ENCODE measurements at regions not wholly inside any gene's neighbourhood (a gene's known extent, or its start where the extent isn't known, plus 50 kb on each side); places are given as distances from the start of the nearest gene placed in this dataset.

DNA sequence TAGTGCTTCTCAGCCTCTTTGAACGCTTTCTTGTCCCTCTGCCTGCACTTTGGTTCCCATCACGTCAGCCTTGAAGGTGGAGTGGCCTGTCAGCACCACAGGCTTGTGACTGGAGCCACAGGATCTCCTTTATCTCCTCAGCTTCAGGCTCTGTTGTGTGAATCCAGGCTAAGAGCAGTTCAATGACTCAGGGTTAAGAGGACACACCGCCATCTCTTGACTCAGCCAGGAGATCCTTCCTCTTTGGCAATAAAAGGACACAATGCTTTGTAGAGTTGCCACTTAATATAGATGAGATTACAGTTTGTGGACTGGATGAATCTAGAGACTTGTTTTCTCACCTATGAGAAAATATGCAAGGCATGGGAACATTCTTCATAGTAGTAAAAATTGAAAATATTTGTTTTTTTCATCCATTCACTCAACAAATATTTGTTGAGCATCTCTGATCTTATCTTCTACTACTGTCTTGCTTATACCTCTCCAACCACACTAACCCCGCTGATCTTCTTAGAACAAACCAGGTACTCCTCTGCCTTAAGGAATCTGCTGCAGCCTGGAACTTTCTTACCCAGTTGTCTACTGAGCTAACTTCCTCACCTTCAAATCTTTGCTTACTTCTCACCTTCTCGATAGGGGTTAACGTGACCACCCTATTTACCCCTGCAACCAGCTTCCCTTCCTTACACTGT lies 62.3 kb downstream of the UCHL1 start:
- ChIA-PET CTCF (no interaction called here), POLR2A (ENCODE audit: unreplicated experiment) (interaction anchor here (0.6 kb wide), 2 partner anchors 13 to 42 kb away, joined by 3 to 14 read pairs; no protein-coding TSS in a partner anchor)
- TF ChIP-seq EZH2phosphoT487 (IDR thresholded peaks at IDR 0.05; ENCODE audit: borderline replicate concordance, low read length) (no peak), EZH2 (IDR thresholded peaks at IDR 0.05; ENCODE audit: low read length, unreplicated experiment) (no peak)
- TF ChIP-seq, protein P1, sequence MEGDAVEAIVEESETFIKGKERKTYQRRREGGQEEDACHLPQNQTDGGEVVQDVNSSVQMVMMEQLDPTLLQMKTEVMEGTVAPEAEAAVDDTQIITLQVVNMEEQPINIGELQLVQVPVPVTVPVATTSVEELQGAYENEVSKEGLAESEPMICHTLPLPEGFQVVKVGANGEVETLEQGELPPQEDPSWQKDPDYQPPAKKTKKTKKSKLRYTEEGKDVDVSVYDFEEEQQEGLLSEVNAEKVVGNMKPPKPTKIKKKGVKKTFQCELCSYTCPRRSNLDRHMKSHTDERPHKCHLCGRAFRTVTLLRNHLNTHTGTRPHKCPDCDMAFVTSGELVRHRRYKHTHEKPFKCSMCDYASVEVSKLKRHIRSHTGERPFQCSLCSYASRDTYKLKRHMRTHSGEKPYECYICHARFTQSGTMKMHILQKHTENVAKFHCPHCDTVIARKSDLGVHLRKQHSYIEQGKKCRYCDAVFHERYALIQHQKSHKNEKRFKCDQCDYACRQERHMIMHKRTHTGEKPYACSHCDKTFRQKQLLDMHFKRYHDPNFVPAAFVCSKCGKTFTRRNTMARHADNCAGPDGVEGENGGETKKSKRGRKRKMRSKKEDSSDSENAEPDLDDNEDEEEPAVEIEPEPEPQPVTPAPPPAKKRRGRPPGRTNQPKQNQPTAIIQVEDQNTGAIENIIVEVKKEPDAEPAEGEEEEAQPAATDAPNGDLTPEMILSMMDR (conservative IDR thresholded peaks at IDR 0.05; ENCODE audit: low read depth, low read length): no peak
- Histone ChIP-seq H3K79me2 (ENCODE audit: low read length) (no peaks in the 10 kb centered on the region), H3K4me3 (ENCODE audit: low read length) (peak overlapping the region; percentile 31; the same call in 1 of the 2 replicates), H3K9ac (ENCODE audit: low read length) (peak overlapping the region; percentile 87), H2AFZ (ENCODE audit: low read length) (0 out of 2 replicates have a peak overlapping the region, but pooled peaks have one; percentile 33), H3K27ac (ENCODE audit: low read length) (peak overlapping the region; percentile 99), H3F3A (ENCODE audit: low read length, unreplicated experiment) (peaks cover 3% of the 10 kb centered on the region), H3K4me2 (ENCODE audit: low read length) (peak overlapping the region; percentile 72), H3K9me2 (replicated peaks; ENCODE audit: low read length) (no peaks in the 10 kb centered on the region), H4K20me1 (ENCODE audit: low read length) (no peaks in the 10 kb centered on the region), H3K36me3 (ENCODE audit: low read depth, low read length) (no peaks in the 10 kb centered on the region), H3K27me3 (ENCODE audit: low read length) (no peaks in the 10 kb centered on the region), H3K9me3 (ENCODE audit: low read length) (no peaks in the 10 kb centered on the region), H3K4me1 (ENCODE audit: insufficient read depth, low read length) (peaks cover 34% of the 10 kb centered on the region)
- peak; percentile 88 for DNase-seq
- ATAC-seq: peak; percentile 75
- TSS peak; percentile 10 for BruUV-seq (replicated peaks)
- intact Hi-C loops (cut with micrococcal nuclease): loop anchor here (1.0 kb wide), 1 partner anchor 256 kb away; no protein-coding TSS in a partner anchor

DNA sequence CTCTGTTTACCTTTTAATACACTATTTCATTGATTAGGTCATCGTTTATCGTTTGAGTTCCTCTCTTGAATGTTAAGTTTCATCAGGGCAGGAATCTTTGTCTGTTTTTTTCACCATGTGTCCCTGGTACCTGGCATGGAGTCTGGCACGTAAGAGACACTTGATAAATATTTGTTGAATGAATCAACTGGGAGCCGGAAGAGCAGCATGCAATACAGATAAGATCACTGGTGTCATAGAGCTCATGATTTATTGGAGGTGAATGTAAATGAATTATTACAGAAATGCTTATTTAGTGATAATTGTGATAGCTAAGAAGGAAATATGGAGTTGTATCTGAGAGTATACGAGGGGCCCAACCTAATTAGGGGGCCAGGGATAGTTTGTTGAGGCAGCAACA lies 62.8 kb downstream of the UCHL1 start:
- peak overlapping the region; percentile 99 for H3K27ac ChIP-seq (ENCODE audit: low read length)
- intact Hi-C loops (cut with micrococcal nuclease): loop anchor here (1.0 kb wide), 1 partner anchor 256 kb away; no protein-coding TSS in a partner anchor
- CTCF ChIA-PET: no interaction called here

More for the DNA sequence above, 62.8 kb downstream of the UCHL1 start:
- no peaks in the 10 kb centered on the region for H3K9me3 ChIP-seq (ENCODE audit: low read length)
- BruUV-seq (replicated peaks): no TSS peak
- H3K27me3 ChIP-seq (ENCODE audit: low read length): no peaks in the 10 kb centered on the region
- no peaks in the 10 kb centered on the region for H3K9me2 ChIP-seq (replicated peaks; ENCODE audit: low read length)
- POLR2A ChIA-PET (ENCODE audit: unreplicated experiment): interaction anchor here (0.6 kb wide), 2 partner anchors 42 to 1423 kb away, joined by 3 to 5 read pairs; no protein-coding TSS in a partner anchor
- peak; percentile 89 for DNase-seq
- H3K79me2 ChIP-seq (ENCODE audit: low read length): no peaks in the 10 kb centered on the region
- peaks cover 34% of the 10 kb centered on the region for H3K4me1 ChIP-seq (ENCODE audit: insufficient read depth, low read length)
- ATAC-seq: peak; percentile 63
- no peaks in the 10 kb centered on the region for H3K36me3 ChIP-seq (ENCODE audit: low read depth, low read length)
- peak overlapping the region; percentile 72 for H3K4me2 ChIP-seq (ENCODE audit: low read length)
- H3K9ac ChIP-seq (ENCODE audit: low read length): peak overlapping the region; percentile 87
- no peak overlapping the region for H2AFZ ChIP-seq (ENCODE audit: low read length)
- TF ChIP-seq EZH2 (IDR thresholded peaks at IDR 0.05; ENCODE audit: low read length, unreplicated experiment) (no peak), EZH2phosphoT487 (IDR thresholded peaks at IDR 0.05; ENCODE audit: borderline replicate concordance, low read length) (no peak)
- TF ChIP-seq, protein P1 (conservative IDR thresholded peaks at IDR 0.05; ENCODE audit: low read depth, low read length): no peak
- H3F3A ChIP-seq (ENCODE audit: low read length, unreplicated experiment): peaks cover 3% of the 10 kb centered on the region
- H3K4me3 ChIP-seq (ENCODE audit: low read length): peak overlapping the region; percentile 31; the same call in 1 of the 2 replicates
- no peaks in the 10 kb centered on the region for H4K20me1 ChIP-seq (ENCODE audit: low read length)

Measured in PC-3 (cell line).